ENCODE measurements at regions not wholly inside any gene's neighbourhood (a gene's known extent, or its start where the extent isn't known, plus 50 kb on each side); places are given as distances from the start of the nearest gene placed in this dataset.
A peak's percentile ranks its signal among the peaks of the same experiment; 100 is the strongest.

GRCh38 chrX:26952213-26952612, 510.9 kb downstream of the PPP4R3C start:
- no peaks in the 10 kb centered on the region for H3K36me3 ChIP-seq (replicated peaks)
- TF ChIP-seq CTCF (IDR thresholded peaks at IDR 0.05; ENCODE audit: low read depth, low read length, missing control alignments), result no peak
- H3K27me3 ChIP-seq (replicated peaks), result no peaks in the 10 kb centered on the region
- no peak overlapping the region for H3K27ac ChIP-seq
- in situ Hi-C loops (cut with HindIII; ENCODE audit: low pct_ligation_motif_present, low sequenced_read_pairs), result no loop called here
- DNase-seq, result no peak
- no peak overlapping the region for H3K4me3 ChIP-seq (ENCODE audit: low read depth, low read length)

GRCh38 chrX:26927419-26927818, 535.7 kb downstream of the PPP4R3C start:
- no peak for DNase-seq
- H3K27me3 ChIP-seq (replicated peaks), result no peaks in the 10 kb centered on the region
- no peak for TF ChIP-seq CTCF (IDR thresholded peaks at IDR 0.05; ENCODE audit: low read depth, low read length, missing control alignments)
- no peaks in the 10 kb centered on the region for H3K36me3 ChIP-seq (replicated peaks)
- in situ Hi-C loops (cut with HindIII; ENCODE audit: low pct_ligation_motif_present, low sequenced_read_pairs), result no loop called here
- H3K4me3 ChIP-seq (ENCODE audit: low read depth, low read length), result no peak overlapping the region
- no peak overlapping the region for H3K27ac ChIP-seq

GRCh38 chrX:26925088-26925487, 538.1 kb downstream of the PPP4R3C start:
- TF ChIP-seq CTCF (IDR thresholded peaks at IDR 0.05; ENCODE audit: low read depth, low read length, missing control alignments), result no peak
- Histone ChIP-seq H3K36me3 (replicated peaks) (no peaks in the 10 kb centered on the region), H3K27ac (no peak overlapping the region), H3K4me3 (ENCODE audit: low read depth, low read length) (no peak overlapping the region), H3K27me3 (replicated peaks) (no peaks in the 10 kb centered on the region)
- in situ Hi-C loops (cut with HindIII; ENCODE audit: low pct_ligation_motif_present, low sequenced_read_pairs), result no loop called here
- no peak for DNase-seq

- no peak for TF ChIP-seq CTCF (IDR thresholded peaks at IDR 0.05; ENCODE audit: low read depth, low read length, missing control alignments)
- peak overlapping the region; percentile 52 for H3K27ac ChIP-seq
- DNase-seq, result peak; percentile 74
- H3K4me3 ChIP-seq (ENCODE audit: low read depth, low read length), result no peak overlapping the region
- no peaks in the 10 kb centered on the region for H3K36me3 ChIP-seq (replicated peaks)
- in situ Hi-C loops (cut with HindIII; ENCODE audit: low pct_ligation_motif_present, low sequenced_read_pairs), result no loop called here
- no peaks in the 10 kb centered on the region for H3K27me3 ChIP-seq (replicated peaks)
These were observed 540.9 kb downstream of the PPP4R3C start for GRCh38 chrX:26922278-26922677.

GRCh38 chrX:26918631-26919030, 544.5 kb downstream of the PPP4R3C start:
- TF ChIP-seq CTCF (IDR thresholded peaks at IDR 0.05; ENCODE audit: low read depth, low read length, missing control alignments), result peak; percentile 59
- DNase-seq, result peak; percentile 63
- in situ Hi-C loops (cut with HindIII; ENCODE audit: low pct_ligation_motif_present, low sequenced_read_pairs), result no loop called here

DNA sequence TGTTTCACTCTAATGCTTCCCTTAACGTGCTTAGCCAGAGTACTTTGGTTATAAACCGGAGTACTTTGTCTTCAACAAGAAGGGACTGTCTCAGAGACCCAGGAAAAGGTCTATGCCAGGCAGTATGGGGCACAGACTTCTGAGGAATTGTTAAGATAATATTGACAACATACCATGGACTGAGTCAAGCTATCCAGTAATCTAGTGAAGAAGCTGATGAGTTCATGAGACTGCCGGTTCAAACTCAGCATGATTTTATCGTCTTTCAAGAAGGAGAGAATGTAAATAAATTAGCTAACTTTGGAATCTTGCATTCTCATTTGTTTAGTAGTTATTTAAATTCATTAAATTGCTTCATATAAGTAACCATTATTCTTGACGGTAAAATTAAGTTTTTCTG, 546.1 kb downstream of the PPP4R3C start:
- Histone ChIP-seq H3K36me3 (replicated peaks) (no peaks in the 10 kb centered on the region), H3K27ac (peak overlapping the region; percentile 41), H3K27me3 (replicated peaks) (no peaks in the 10 kb centered on the region), H3K4me3 (ENCODE audit: low read depth, low read length) (no peak overlapping the region)
- no peak for TF ChIP-seq CTCF (IDR thresholded peaks at IDR 0.05; ENCODE audit: low read depth, low read length, missing control alignments)
- in situ Hi-C loops (cut with HindIII; ENCODE audit: low pct_ligation_motif_present, low sequenced_read_pairs), result no loop called here
- no peak for DNase-seq

More at GRCh38 chrX:26918631-26919030, 544.5 kb downstream of the PPP4R3C start:
- Histone ChIP-seq H3K4me3 (ENCODE audit: low read depth, low read length) (no peak overlapping the region), H3K36me3 (replicated peaks) (no peaks in the 10 kb centered on the region), H3K27me3 (replicated peaks) (no peaks in the 10 kb centered on the region), H3K27ac (no peak overlapping the region)

Measured in brain microvascular endothelial cell (primary cell).